Esophagus squamous epithelium (tissue), 4 donors: ENCODE measurements at regions not wholly inside any gene's neighbourhood (a gene's known extent, or its start where the extent isn't known, plus 50 kb on each side); places are given as distances from the start of the nearest gene placed in this dataset.

Source experiments
- CTCF ChIP-seq, 6 experiments: fragments of 450-650 bp in 4 of 6; fragments of 200-600 bp in 2 of 6; sonication (generic) in 2 of 6; IDR thresholded peaks; one replicate each; pipeline ENCODE4 v1.5.1; 2016 to 2019; ENCODE audit warnings: antibody characterized with exemption in 6 of 6, mild to moderate bottlenecking in 4 of 6, moderate library complexity in 4 of 6
- POLR2A ChIP-seq, 4 donors: fragments of 450-650 bp; IDR thresholded peaks; one replicate each; pipeline ENCODE4 v1.6.1; 2017; ENCODE audit warnings: antibody characterized with exemption in 4 of 4, mild to moderate bottlenecking in 4 of 4, moderate library complexity in 3 of 4

- TF ChIP-seq CTCF (IDR thresholded peaks at IDR 0.05) (no peak), POLR2A (IDR thresholded peaks at IDR 0.05) (no peak)
Measured at GRCh38 chr13:86269511-86269910, 470.3 kb upstream of the SLITRK6 start.
